Prostate gland (tissue), 2 donors: ENCODE measurements at regions not wholly inside any gene's neighbourhood (a gene's known extent, or its start where the extent isn't known, plus 50 kb on each side); places are given as distances from the start of the nearest gene placed in this dataset.

Experiments used
- CTCF ChIP-seq, 4 experiments: fragments of 200-600 bp in 2 of 4; fragments of 450-650 bp in 2 of 4; sonication (generic) in 2 of 4; IDR thresholded peaks; 1 replicate in 3 of 4; 2 replicates in 1 of 4; pipeline ENCODE4 v1.5.1; 2016 to 2019; ENCODE audit warnings: antibody characterized with exemption in 4 of 4, mild to moderate bottlenecking in 2 of 4, moderate library complexity in 2 of 4
- POLR2A ChIP-seq: fragments of 450-650 bp; IDR thresholded peaks from one replicate; pipeline ENCODE4 v1.6.1; 2016; ENCODE audit warnings: antibody characterized with exemption, mild to moderate bottlenecking
- POLR2AphosphoS5 ChIP-seq: sonication (generic); formaldehyde crosslinking; IDR thresholded peaks from one replicate; pipeline ENCODE4 v1.6.1; 2017; ENCODE audit warnings: antibody characterized with exemption

- TF ChIP-seq POLR2AphosphoS5 (no peak), POLR2A (no peak), CTCF (IDR thresholded peaks at IDR 0.05) (no peak)
Observed at GRCh38 chr2:58460670-58461069, 219.5 kb upstream of the FANCL start.
